CD4-positive, alpha-beta memory T cell (primary cell): ENCODE measurements at regions not wholly inside any gene's neighbourhood (a gene's known extent, or its start where the extent isn't known, plus 50 kb on each side); places are given as distances from the start of the nearest gene placed in this dataset.

Source experiments
- CTCF ChIA-PET: fragments of 350-600 bp; sonication (Branson Sonifier 250); formaldehyde crosslinking; loops from one replicate; lab custom pipeline; 2021; ENCODE audit warnings: inconsistent platforms; ENCODE audit not compliant: partially characterized antibody; lab: Charles Lee
- POLR2A ChIA-PET: fragments of 350-600 bp; sonication (Branson Sonifier 250); formaldehyde crosslinking; loops from one replicate; lab custom pipeline; 2021; ENCODE audit not compliant: partially characterized antibody; lab: Charles Lee
- DNase-seq, 5 donors: peaks; one replicate each; pipeline versions ENCODE4 v3.0.0 to v3.0.0-alpha.2; 2020 to 2022; ENCODE audit warnings: mixed read lengths in 1 of 5
- H3K27ac ChIP-seq: one replicate; pipeline ENCODE4 v1.7.0; 2013; ENCODE audit warnings: low read depth, low read length
- H3K27me3 ChIP-seq: 2 replicates; pipeline ENCODE4 v1.7.0; 2013; ENCODE audit warnings: mild to moderate bottlenecking, low read length, moderate library complexity; ENCODE audit not compliant: insufficient read depth
- H3K36me3 ChIP-seq: 2 replicates; pipeline ENCODE4 v1.7.0; 2013; ENCODE audit warnings: mild to moderate bottlenecking, low read length, moderate library complexity; ENCODE audit not compliant: insufficient read depth
- H3K4me1 ChIP-seq: 2 replicates; pipeline ENCODE4 v1.7.0; 2013; ENCODE audit warnings: mild to moderate bottlenecking, low read length, moderate library complexity; ENCODE audit not compliant: insufficient read depth
- H3K4me3 ChIP-seq, 2 donors: one replicate each; pipeline ENCODE4 v1.7.0; 2013; ENCODE audit warnings: low read length in 2 of 2, mild to moderate bottlenecking in 1 of 2
- H3K9me3 ChIP-seq, 2 donors: one replicate each; pipeline ENCODE4 v1.7.0; 2013; ENCODE audit warnings: low read length in 2 of 2, control low read depth in 1 of 2; ENCODE audit not compliant: control insufficient read depth in 1 of 2
- H3K27ac Mint-ChIP-seq, 7 donors: one replicate each; pipeline ENCODE4 v1.8.0; 2020 to 2021; ENCODE audit warnings: mixed read lengths in 7 of 7, mild to moderate bottlenecking in 6 of 7, inconsistent platforms in 3 of 7, moderate library complexity in 3 of 7
- H3K27me3 Mint-ChIP-seq, 2 donors: one replicate each; pipeline ENCODE4 v1.8.0; 2020 to 2021; ENCODE audit warnings: mixed read lengths in 2 of 2
- H3K36me3 Mint-ChIP-seq, 2 donors: one replicate each; pipeline ENCODE4 v1.8.0; 2020 to 2021; ENCODE audit warnings: mixed read lengths in 2 of 2, inconsistent platforms in 1 of 2, mild to moderate bottlenecking in 1 of 2
- H3K4me1 Mint-ChIP-seq, 4 donors: one replicate each; pipeline ENCODE4 v1.8.0; 2020 to 2021; ENCODE audit warnings: mixed read lengths in 4 of 4, mild to moderate bottlenecking in 1 of 4
- H3K4me3 Mint-ChIP-seq, 8 donors: one replicate each; pipeline ENCODE4 v1.8.0; 2020 to 2021; ENCODE audit warnings: mixed read lengths in 8 of 8, mild to moderate bottlenecking in 7 of 8, moderate library complexity in 6 of 8, inconsistent platforms in 3 of 8
- H3K9me3 Mint-ChIP-seq, 8 donors: one replicate each; pipeline ENCODE4 v1.8.0; 2020 to 2021; ENCODE audit warnings: mixed read lengths in 8 of 8, mild to moderate bottlenecking in 5 of 8, inconsistent platforms in 3 of 8, moderate library complexity in 1 of 8
- intact Hi-C: fragments of 100-400 bp; cut with micrococcal nuclease; formaldehyde crosslinking; loops from one replicate; pipeline ENCODE4 v1.15.1; 2023

GRCh38 chr7:98464558-98464940, 63.7 kb upstream of the BAIAP2L1 start:
- Histone ChIP-seq H3K27ac (no peak overlapping the region), H3K4me1 (no peaks in the 10 kb centered on the region), H3K36me3 (no peaks in the 10 kb centered on the region), H3K27me3 (no peaks in the 10 kb centered on the region), H3K9me3 (no peaks in the 10 kb centered on the region), H3K4me3 (no peak overlapping the region)
- Mint-ChIP-seq H3K9me3 (peaks cover 0 to 8% (median 0%) of the 10 kb centered on the region in 8 donors), H3K27me3 (peaks cover 2 to 7% of the 10 kb centered on the region in 2 donors), H3K27ac (no peak overlapping the region), H3K4me3 (no peak overlapping the region), H3K36me3 (no peaks in the 10 kb centered on the region), H3K4me1 (no peaks in the 10 kb centered on the region)
- CTCF ChIA-PET = no interaction called here
- DNase-seq = no peak
- intact Hi-C loops = no loop called here
- POLR2A ChIA-PET = no interaction called here

GRCh38 chr7:98463837-98464557, 63.1 kb upstream of the BAIAP2L1 start:
- Mint-ChIP-seq H3K36me3 (no peaks in the 10 kb centered on the region), H3K4me1 (no peaks in the 10 kb centered on the region), H3K27me3 (peaks cover 2 to 6% of the 10 kb centered on the region in 2 donors), H3K4me3 (no peak overlapping the region), H3K27ac (no peak overlapping the region), H3K9me3 (peaks cover 0 to 4% (median 0%) of the 10 kb centered on the region in 8 donors)
- ChIA-PET CTCF (no interaction called here), POLR2A (no interaction called here)
- H3K27me3 ChIP-seq = no peaks in the 10 kb centered on the region
- intact Hi-C loops = no loop called here
- H3K4me3 ChIP-seq = no peak overlapping the region
- H3K27ac ChIP-seq = no peak overlapping the region
- H3K9me3 ChIP-seq = no peaks in the 10 kb centered on the region
- H3K4me1 ChIP-seq = no peaks in the 10 kb centered on the region
- no peak for DNase-seq
- H3K36me3 ChIP-seq = no peaks in the 10 kb centered on the region

GRCh38 chr7:98462911-98463633, 62.2 kb upstream of the BAIAP2L1 start:
- Mint-ChIP-seq H3K4me3 (no peak overlapping the region), H3K4me1 (no peaks in the 10 kb centered on the region), H3K9me3 (peaks cover 0 to 2% (median 0%) of the 10 kb centered on the region in 8 donors), H3K27me3 (peaks cover 2% of the 10 kb centered on the region in 2 donors), H3K27ac (no peak overlapping the region), H3K36me3 (no peaks in the 10 kb centered on the region)
- POLR2A ChIA-PET = no interaction called here
- H3K36me3 ChIP-seq = no peaks in the 10 kb centered on the region
- no peak overlapping the region for H3K27ac ChIP-seq
- no peak for DNase-seq
- intact Hi-C loops = no loop called here
- no peak overlapping the region for H3K4me3 ChIP-seq
- H3K27me3 ChIP-seq = no peaks in the 10 kb centered on the region
- no peaks in the 10 kb centered on the region for H3K4me1 ChIP-seq
- CTCF ChIA-PET = no interaction called here
- no peaks in the 10 kb centered on the region for H3K9me3 ChIP-seq

GRCh38 chr7:98460902-98461301, 60.0 kb upstream of the BAIAP2L1 start:
- Mint-ChIP-seq H3K4me1 (no peaks in the 10 kb centered on the region), H3K27me3 (peaks cover 2% of the 10 kb centered on the region in 2 donors), H3K36me3 (no peaks in the 10 kb centered on the region), H3K27ac (no peak overlapping the region), H3K9me3 (peaks cover 0 to 2% (median 0%) of the 10 kb centered on the region in 8 donors), H3K4me3 (no peak overlapping the region)
- Histone ChIP-seq H3K27me3 (no peaks in the 10 kb centered on the region), H3K4me3 (no peak overlapping the region), H3K4me1 (no peaks in the 10 kb centered on the region), H3K27ac (no peak overlapping the region), H3K9me3 (no peaks in the 10 kb centered on the region), H3K36me3 (no peaks in the 10 kb centered on the region)
- ChIA-PET POLR2A (no interaction called here), CTCF (no interaction called here)
- intact Hi-C loops = no loop called here
- no peak for DNase-seq

- Histone ChIP-seq H3K27me3 (no peaks in the 10 kb centered on the region), H3K27ac (no peak overlapping the region), H3K4me3 (no peak overlapping the region), H3K4me1 (no peaks in the 10 kb centered on the region), H3K9me3 (no peaks in the 10 kb centered on the region), H3K36me3 (no peaks in the 10 kb centered on the region)
- Mint-ChIP-seq H3K9me3 (peaks cover 0 to 2% (median 0%) of the 10 kb centered on the region in 8 donors), H3K36me3 (no peaks in the 10 kb centered on the region), H3K4me3 (no peak overlapping the region), H3K27ac (no peak overlapping the region), H3K4me1 (no peaks in the 10 kb centered on the region), H3K27me3 (peaks cover 2% of the 10 kb centered on the region in 2 donors)
- intact Hi-C loops = no loop called here
- no peak for DNase-seq
- POLR2A ChIA-PET = no interaction called here
- CTCF ChIA-PET = no interaction called here
Measured at GRCh38 chr7:98459529-98459928, 58.6 kb upstream of the BAIAP2L1 start.

- CTCF ChIA-PET = no interaction called here
- no peaks in the 10 kb centered on the region for H3K36me3 Mint-ChIP-seq
- no peaks in the 10 kb centered on the region for H3K9me3 ChIP-seq
- POLR2A ChIA-PET = no interaction called here
- H3K4me3 Mint-ChIP-seq = no peak overlapping the region
- H3K27ac Mint-ChIP-seq = no peak overlapping the region
- H3K4me3 ChIP-seq = no peak overlapping the region
- H3K9me3 Mint-ChIP-seq = peaks cover 0 to 11% (median 1%) of the 10 kb centered on the region in 8 donors
- no peaks in the 10 kb centered on the region for H3K36me3 ChIP-seq
- no peak overlapping the region for H3K27ac ChIP-seq
- no peaks in the 10 kb centered on the region for H3K4me1 ChIP-seq
- no peaks in the 10 kb centered on the region for H3K4me1 Mint-ChIP-seq
- peaks cover 2% of the 10 kb centered on the region in 2 donors for H3K27me3 Mint-ChIP-seq
- H3K27me3 ChIP-seq = no peaks in the 10 kb centered on the region
- intact Hi-C loops = no loop called here
- DNase-seq = no peak
Measured at GRCh38 chr7:98458090-98458875, 57.4 kb upstream of the BAIAP2L1 start.

GRCh38 chr7:98456866-98457265, 56.0 kb upstream of the BAIAP2L1 start:
- H3K4me1 ChIP-seq = no peaks in the 10 kb centered on the region
- POLR2A ChIA-PET = no interaction called here
- H3K4me3 ChIP-seq = no peak overlapping the region
- no peaks in the 10 kb centered on the region for H3K27me3 ChIP-seq
- H3K36me3 ChIP-seq = no peaks in the 10 kb centered on the region
- H3K27ac ChIP-seq = no peak overlapping the region
- Mint-ChIP-seq H3K27ac (no peak overlapping the region), H3K4me1 (no peaks in the 10 kb centered on the region), H3K27me3 (peaks cover 0 to 2% of the 10 kb centered on the region in 2 donors), H3K36me3 (no peaks in the 10 kb centered on the region), H3K4me3 (no peak overlapping the region), H3K9me3 (peaks cover 0 to 17% (median 10%) of the 10 kb centered on the region in 8 donors)
- no peak for DNase-seq
- CTCF ChIA-PET = interaction anchor here (1.0 kb wide), 1 partner anchor 10 kb away, joined by 3 read pairs; no protein-coding TSS in a partner anchor
- H3K9me3 ChIP-seq = no peaks in the 10 kb centered on the region
- intact Hi-C loops = no loop called here
